CD14-positive monocyte (primary cell): ENCODE measurements at regions not wholly inside any gene's neighbourhood (a gene's known extent, or its start where the extent isn't known, plus 50 kb on each side); places are given as distances from the start of the nearest gene placed in this dataset.

ENCODE experiments used
- DNase-seq, 3 donors: peaks; one replicate each; pipeline ENCODE4 v3.0.0-alpha.2; 2011 to 2022
- H2AFZ ChIP-seq: 2 replicates; pipeline ENCODE4 v1.6.0; 2012; ENCODE audit warnings: mild to moderate bottlenecking, low read depth, low read length, inconsistent platforms; ENCODE audit not compliant: insufficient read depth, poor library complexity, severe bottlenecking
- H3K27ac ChIP-seq, 2 donors: 1 replicate in 1 of 2; 2 replicates in 1 of 2; pipeline ENCODE4 v1.5.1; 2012 to 2013; ENCODE audit warnings: low read length in 2 of 2, control low read depth in 1 of 2, inconsistent platforms in 1 of 2, low read depth in 1 of 2, mild to moderate bottlenecking in 1 of 2
- H3K27me3 ChIP-seq, 2 donors: one replicate each; pipeline versions ENCODE4 v1.6.0 to v1.6.1; 2011 to 2013; ENCODE audit warnings: low read length in 2 of 2; ENCODE audit not compliant: control insufficient read depth in 2 of 2, insufficient read depth in 2 of 2
- H3K36me3 ChIP-seq, 2 donors: replicated peaks in 1 of 2; 1 replicate in 1 of 2; 2 replicates in 1 of 2; pipeline versions ENCODE4 v1.5.1 to v1.6.1; 2012 to 2013; ENCODE audit warnings: low read length in 2 of 2, control low read depth in 1 of 2, inconsistent platforms in 1 of 2, mild to moderate bottlenecking in 1 of 2; ENCODE audit not compliant: insufficient read depth in 2 of 2, control insufficient read depth in 1 of 2
- H3K4me1 ChIP-seq, 2 donors: 1 replicate in 1 of 2; 2 replicates in 1 of 2; pipeline versions ENCODE4 v1.5.1 to v1.6.1; 2012 to 2013; ENCODE audit warnings: low read length in 2 of 2, control low read depth in 1 of 2, inconsistent platforms in 1 of 2, mild to moderate bottlenecking in 1 of 2, moderate library complexity in 1 of 2; ENCODE audit not compliant: insufficient read depth in 2 of 2, control insufficient read depth in 1 of 2
- H3K4me2 ChIP-seq: replicated peaks from 2 replicates; pipeline ENCODE3; 2012; ENCODE audit warnings: low read length, moderate library complexity, mild to moderate bottlenecking; ENCODE audit not compliant: poor library complexity, severe bottlenecking; ENCODE audit errors: extremely low read depth
- H3K4me3 ChIP-seq, 3 experiments: fragments of 200-600 bp in 1 of 3; sonication (generic) in 1 of 3; replicated peaks in 1 of 3; 1 replicate in 2 of 3; 2 replicates in 1 of 3; pipeline ENCODE4 v1.5.1; 2011 to 2013; ENCODE audit warnings: low read length in 3 of 3, mild to moderate bottlenecking in 3 of 3, control low read depth in 2 of 3, low read depth in 2 of 3, inconsistent platforms in 1 of 3, moderate library complexity in 1 of 3
- H3K79me2 ChIP-seq: 2 replicates; pipeline ENCODE4 v1.6.0; 2012; ENCODE audit warnings: mild to moderate bottlenecking, control low read depth, inconsistent platforms, low read length, moderate library complexity; ENCODE audit not compliant: insufficient read depth
- H3K9ac ChIP-seq: 2 replicates; pipeline ENCODE4 v1.6.0; 2017; ENCODE audit warnings: low read length, mild to moderate bottlenecking; ENCODE audit not compliant: insufficient read depth, poor library complexity, severe bottlenecking
- H3K9me3 ChIP-seq, 2 donors: replicated peaks in 1 of 2; 1 replicate in 1 of 2; 2 replicates in 1 of 2; pipeline versions ENCODE4 v1.5.1 to v1.6.1; 2012 to 2013; ENCODE audit warnings: low read length in 2 of 2, control low read depth in 1 of 2; ENCODE audit not compliant: control insufficient read depth in 1 of 2, insufficient read depth in 1 of 2
- H4K20me1 ChIP-seq: 2 replicates; pipeline ENCODE4 v1.6.0; 2012; ENCODE audit warnings: mild to moderate bottlenecking, low read length, control low read depth, moderate library complexity; ENCODE audit not compliant: insufficient read depth
- H3K27ac Mint-ChIP-seq, 7 donors: one replicate each; pipeline ENCODE4 v1.8.0; 2020; ENCODE audit warnings: mild to moderate bottlenecking in 7 of 7, mixed read lengths in 7 of 7, moderate library complexity in 6 of 7, inconsistent platforms in 2 of 7
- H3K27me3 Mint-ChIP-seq, 3 donors: one replicate each; pipeline ENCODE4 v1.8.0; 2021 to 2022; ENCODE audit warnings: low read depth in 3 of 3, mild to moderate bottlenecking in 3 of 3, mixed read lengths in 3 of 3, moderate library complexity in 3 of 3, inconsistent platforms in 1 of 3
- H3K36me3 Mint-ChIP-seq, 2 donors: one replicate each; pipeline ENCODE4 v1.8.0; 2020; ENCODE audit warnings: mixed read lengths in 2 of 2, inconsistent platforms in 1 of 2, mild to moderate bottlenecking in 1 of 2
- H3K4me1 Mint-ChIP-seq: one replicate; pipeline ENCODE4 v1.8.0; 2020; ENCODE audit warnings: mild to moderate bottlenecking, mixed read lengths
- H3K4me3 Mint-ChIP-seq, 2 donors: one replicate each; pipeline ENCODE4 v1.8.0; 2020; ENCODE audit warnings: mild to moderate bottlenecking in 2 of 2, mixed read lengths in 2 of 2, moderate library complexity in 1 of 2
- H3K9me3 Mint-ChIP-seq, 7 donors: one replicate each; pipeline ENCODE4 v1.8.0; 2020 to 2022; ENCODE audit warnings: mixed read lengths in 7 of 7, mild to moderate bottlenecking in 6 of 7, moderate library complexity in 6 of 7, inconsistent platforms in 2 of 7
- CTCF ChIP-seq: fragments of 200-600 bp; IDR thresholded peaks from one replicate; pipeline ENCODE4 v1.8.0; 2022; ENCODE audit warnings: antibody characterized with exemption, mild to moderate bottlenecking
- WGBS: methylation state at CpG from one replicate; pipeline ENCODE4 v1.1.5; 2013; ENCODE audit warnings: missing lambda C conversion rate; ENCODE audit not compliant: insufficient coverage; 5-methylcytosine and 5-hydroxymethylcytosine counted together
- intact Hi-C, 2 donors: fragments of 100-400 bp; cut with micrococcal nuclease; formaldehyde crosslinking; loops; one replicate each; pipeline versions ENCODE4 v1.15.0 to v1.15.1; 2023

GRCh38 chr20:10769700-10770099 lies 95.9 kb upstream of the JAG1 start:
- Histone ChIP-seq H3K4me2 (no peak overlapping the region), H4K20me1 (no peaks in the 10 kb centered on the region), H2AFZ (no peak overlapping the region), H3K4me3 (no peak overlapping the region), H3K79me2 (no peaks in the 10 kb centered on the region), H3K9ac (no peak overlapping the region), H3K9me3 (peaks cover 0 to 3% of the 10 kb centered on the region in 2 donors), H3K4me1 (no peaks in the 10 kb centered on the region), H3K27ac (no peak overlapping the region), H3K27me3 (no peaks in the 10 kb centered on the region), H3K36me3 (no peaks in the 10 kb centered on the region)
- WGBS, result 14% methylated on average over 1 of the region's 2 CpGs
- H3K9me3 Mint-ChIP-seq, result peaks cover 0 to 8% (median 5%) of the 10 kb centered on the region in 7 donors
- no peak overlapping the region for H3K4me3 Mint-ChIP-seq
- H3K4me1 Mint-ChIP-seq, result no peaks in the 10 kb centered on the region
- intact Hi-C loops, result no loop called here
- H3K27me3 Mint-ChIP-seq, result peaks cover 0 to 2% (median 0%) of the 10 kb centered on the region in 3 donors
- no peak for DNase-seq
- no peak for TF ChIP-seq CTCF
- H3K27ac Mint-ChIP-seq, result no peak overlapping the region
- H3K36me3 Mint-ChIP-seq, result no peaks in the 10 kb centered on the region

GRCh38 chr20:10770753-10771152 lies 97.0 kb upstream of the JAG1 start:
- no peak for TF ChIP-seq CTCF
- Histone ChIP-seq H3K36me3 (no peaks in the 10 kb centered on the region), H3K27ac (no peak overlapping the region), H3K4me2 (no peak overlapping the region), H3K79me2 (no peaks in the 10 kb centered on the region), H4K20me1 (no peaks in the 10 kb centered on the region), H3K9me3 (peaks cover 0 to 3% of the 10 kb centered on the region in 2 donors), H3K9ac (no peak overlapping the region), H3K4me3 (no peak overlapping the region), H3K27me3 (no peaks in the 10 kb centered on the region), H2AFZ (no peak overlapping the region), H3K4me1 (no peaks in the 10 kb centered on the region)
- no CpG with 5 or more reads among the region's 3 CpGs for WGBS
- H3K4me3 Mint-ChIP-seq, result no peak overlapping the region
- no peak for DNase-seq
- peaks cover 0 to 7% (median 2%) of the 10 kb centered on the region in 7 donors for H3K9me3 Mint-ChIP-seq
- intact Hi-C loops, result no loop called here
- H3K36me3 Mint-ChIP-seq, result no peaks in the 10 kb centered on the region
- H3K27ac Mint-ChIP-seq, result no peak overlapping the region
- H3K4me1 Mint-ChIP-seq, result no peaks in the 10 kb centered on the region
- H3K27me3 Mint-ChIP-seq, result peaks cover 0 to 2% (median 2%) of the 10 kb centered on the region in 3 donors
